GM12878 (cell line): ENCODE measurements at regions not wholly inside any gene's neighbourhood (a gene's known extent, or its start where the extent isn't known, plus 50 kb on each side); places are given as distances from the start of the nearest gene placed in this dataset.

Source experiments
- ATAC-seq: fragments of 200-7000 bp; cut with Tn5 transposase; 3 replicates; pipeline ENCODE4 v1.9.1; 2020; ENCODE audit warnings: mild to moderate bottlenecking, moderate library complexity
- BruUV-seq: library from RNA; stranded (reverse); fragments of 400-500 nt; replicated peaks from 2 replicates; lab custom pipeline; 2021; lab: Mats Ljungman, UMichigan
- CTCF ChIA-PET: fragments of 300-600 bp; sonication (Branson Sonifier 250); formaldehyde crosslinking; extraction: SDS; loops from one replicate; lab custom pipeline; 2021; ENCODE audit warnings: inconsistent platforms; lab: Yijun Ruan, JAX
- POLR2A ChIA-PET: fragments of 350-600 bp; formaldehyde crosslinking; extraction: SDS; loops from one replicate; lab custom pipeline; 2021; ENCODE audit warnings: inconsistent platforms; lab: Charles Lee
- RAD21 ChIA-PET: fragments of 300-600 bp; sonication (Branson Sonifier 250); formaldehyde crosslinking; loops from one replicate; lab custom pipeline; 2023; ENCODE audit warnings: antibody characterized with exemption; ENCODE audit not compliant: unreplicated experiment; lab: Charles Lee
- SMC1A ChIA-PET: fragments of 300-600 bp; sonication (Branson Sonifier 250); formaldehyde crosslinking; loops from one replicate; lab custom pipeline; 2023; ENCODE audit not compliant: unreplicated experiment, uncharacterized antibody; lab: Charles Lee
- DNase-seq: peaks from one replicate; pipeline ENCODE4 v3.0.0-alpha.2; 2011; ENCODE audit warnings: low read depth, low spot score
- FAIRE-seq: peaks from 3 replicates; lab custom pipeline; 2011; peaks lifted over from hg19 to GRCh38; lab: Jason Lieb, UNC
- H2AFZ ChIP-seq: 2 replicates; pipeline ENCODE4 v1.6.0; 2011; ENCODE audit warnings: low read depth, low read length, control low read depth; ENCODE audit not compliant: control insufficient read depth
- H3K27ac ChIP-seq: 2 replicates; pipeline ENCODE4 v1.5.1; 2011; ENCODE audit warnings: control low read depth; ENCODE audit not compliant: control insufficient read depth, insufficient read depth
- H3K27me3 ChIP-seq, 2 experiments: replicated peaks in 1 of 2; 2 replicates each; pipeline versions ENCODE4 v1.6.0 to v1.6.1; 2011; ENCODE audit warnings: low read length in 1 of 2; ENCODE audit not compliant: control insufficient read depth in 2 of 2, insufficient read depth in 2 of 2
- H3K36me3 ChIP-seq, 2 experiments: 2 replicates each; pipeline ENCODE4 v1.5.1; 2011; ENCODE audit warnings: low read length in 1 of 2; ENCODE audit not compliant: control insufficient read depth in 2 of 2, insufficient read depth in 2 of 2
- H3K4me1 ChIP-seq: 2 replicates; pipeline ENCODE4 v1.6.1; 2011; ENCODE audit warnings: mild to moderate bottlenecking, low read length, moderate library complexity, mixed read lengths; ENCODE audit not compliant: control insufficient read depth, insufficient read depth
- H3K4me2 ChIP-seq: 2 replicates; pipeline ENCODE4 v1.6.0; 2011; ENCODE audit warnings: control low read depth; ENCODE audit not compliant: control insufficient read depth, insufficient read depth
- H3K4me3 ChIP-seq: fragments of 200-600 bp; sonication (generic); 2 replicates; pipeline ENCODE4 v1.5.1; 2016
- H3K79me2 ChIP-seq: 2 replicates; pipeline ENCODE4 v1.6.0; 2011; ENCODE audit warnings: low read length; ENCODE audit not compliant: control insufficient read depth, insufficient read depth
- H3K9ac ChIP-seq: 2 replicates; pipeline ENCODE4 v1.8.0; 2011; ENCODE audit warnings: low read length, control low read depth, mixed read lengths; ENCODE audit not compliant: control insufficient read depth, insufficient read depth
- H3K9me3 ChIP-seq: replicated peaks from 3 replicates; pipeline ENCODE4 v1.5.1; 2011; ENCODE audit warnings: mild to moderate bottlenecking, low read length; ENCODE audit not compliant: control insufficient read depth, insufficient read depth
- H4K20me1 ChIP-seq: 2 replicates; pipeline ENCODE4 v1.6.0; 2011; ENCODE audit not compliant: control insufficient read depth, insufficient read depth
- BRCA1 ChIP-seq: IDR thresholded peaks from 2 replicates; pipeline ENCODE4 v1.6.1; 2011; ENCODE audit warnings: low read depth, low read length, improper control_type of control experiment
- CHD4 ChIP-seq: fragments of 200-600 bp; sonication (generic); IDR thresholded peaks from 2 replicates; pipeline ENCODE4 v1.6.1; 2016; ENCODE audit warnings: mild to moderate bottlenecking
- ETV6 ChIP-seq, 2 experiments: fragments of 450-650 bp in 1 of 2; IDR thresholded peaks in 1 of 2; conservative IDR thresholded peaks in 1 of 2; 2 replicates each; pipeline ENCODE4 v1.6.1; 2014; ENCODE audit warnings: antibody characterized with exemption in 1 of 2, borderline replicate concordance in 1 of 2, low read depth in 1 of 2, mild to moderate bottlenecking in 1 of 2, moderate library complexity in 1 of 2
- HDGF ChIP-seq: fragments of 450-650 bp; IDR thresholded peaks from 2 replicates; pipeline ENCODE4 v1.6.1; 2016; ENCODE audit warnings: antibody characterized with exemption
- IKZF1 ChIP-seq: fragments of 450-650 bp; conservative IDR thresholded peaks from 2 replicates; pipeline ENCODE4 v1.6.1; 2017; ENCODE audit warnings: antibody characterized with exemption, mild to moderate bottlenecking
- IRF4 ChIP-seq: IDR thresholded peaks from 2 replicates; pipeline ENCODE4 v1.6.1; 2011; ENCODE audit warnings: low read depth, low read length
- JUND ChIP-seq: IDR thresholded peaks from 2 replicates; pipeline ENCODE4 v1.6.1; 2012; ENCODE audit warnings: low read depth, mild to moderate bottlenecking, low read length, improper control_type of control experiment, moderate library complexity
- LARP7 ChIP-seq: fragments of 450-650 bp; IDR thresholded peaks from 2 replicates; pipeline ENCODE4 v1.6.1; 2017; ENCODE audit warnings: mild to moderate bottlenecking
- MLLT1 ChIP-seq: fragments of 450-650 bp; IDR thresholded peaks from 2 replicates; pipeline ENCODE4 v1.6.1; 2016; ENCODE audit warnings: mild to moderate bottlenecking
- NBN ChIP-seq: fragments of 450-650 bp; IDR thresholded peaks from 2 replicates; pipeline ENCODE4 v1.6.1; 2016
- PKNOX1 ChIP-seq: fragments of 450-650 bp; IDR thresholded peaks from 2 replicates; pipeline ENCODE4 v1.6.1; 2016; ENCODE audit warnings: mild to moderate bottlenecking
- POU2F2 ChIP-seq: IDR thresholded peaks from 3 replicates; pipeline ENCODE4 v1.6.1; 2011; ENCODE audit warnings: low read depth, mild to moderate bottlenecking, low read length, borderline replicate concordance
- SMC3 ChIP-seq: IDR thresholded peaks from 2 replicates; pipeline ENCODE4 v1.6.1; 2011; ENCODE audit warnings: low read length, improper control_type of control experiment, borderline replicate concordance
- TAF1 ChIP-seq: IDR thresholded peaks from 2 replicates; pipeline ENCODE4 v1.6.1; 2011; ENCODE audit warnings: mild to moderate bottlenecking, low read depth, low read length, borderline replicate concordance
- TCF7 ChIP-seq: IDR thresholded peaks from 2 replicates; pipeline ENCODE4 v1.6.1; 2014; ENCODE audit warnings: antibody characterized with exemption, borderline replicate concordance
- WGBS: methylation state at CpG from one replicate; pipeline ENCODE4 v1.1.6; 2016; ENCODE audit warnings: low lambda C conversion rate; ENCODE audit not compliant: insufficient replicate concordance, insufficient coverage; ENCODE audit errors: missing lambda C conversion rate; 5-methylcytosine and 5-hydroxymethylcytosine counted together
- in situ Hi-C: fragments of 300-500 bp; cut with MboI; formaldehyde crosslinking; loops from 9 replicates; pipeline ENCODE4 v1.14.3; 2018; ENCODE audit warnings: mixed read lengths
- intact Hi-C: fragments of 100-400 bp; cut with micrococcal nuclease; formaldehyde crosslinking; loops from one replicate; pipeline ENCODE4 v1.14.2; 2022; ENCODE audit not compliant: unreplicated experiment
- TF ChIP-seq, protein P1 (sequence below), 3 experiments: IDR thresholded peaks in 2 of 3; conservative IDR thresholded peaks in 1 of 3; 2 replicates each; pipeline ENCODE4 v1.5.1; 2011; ENCODE audit warnings: low read depth in 3 of 3, low read length in 3 of 3, mild to moderate bottlenecking in 3 of 3, control low read depth in 2 of 3, moderate library complexity in 2 of 3, inconsistent platforms in 1 of 3, mixed read lengths in 1 of 3; ENCODE audit not compliant: control insufficient read depth in 2 of 3, insufficient read depth in 1 of 3; ENCODE audit errors: extremely low read depth in 1 of 3

DNA sequence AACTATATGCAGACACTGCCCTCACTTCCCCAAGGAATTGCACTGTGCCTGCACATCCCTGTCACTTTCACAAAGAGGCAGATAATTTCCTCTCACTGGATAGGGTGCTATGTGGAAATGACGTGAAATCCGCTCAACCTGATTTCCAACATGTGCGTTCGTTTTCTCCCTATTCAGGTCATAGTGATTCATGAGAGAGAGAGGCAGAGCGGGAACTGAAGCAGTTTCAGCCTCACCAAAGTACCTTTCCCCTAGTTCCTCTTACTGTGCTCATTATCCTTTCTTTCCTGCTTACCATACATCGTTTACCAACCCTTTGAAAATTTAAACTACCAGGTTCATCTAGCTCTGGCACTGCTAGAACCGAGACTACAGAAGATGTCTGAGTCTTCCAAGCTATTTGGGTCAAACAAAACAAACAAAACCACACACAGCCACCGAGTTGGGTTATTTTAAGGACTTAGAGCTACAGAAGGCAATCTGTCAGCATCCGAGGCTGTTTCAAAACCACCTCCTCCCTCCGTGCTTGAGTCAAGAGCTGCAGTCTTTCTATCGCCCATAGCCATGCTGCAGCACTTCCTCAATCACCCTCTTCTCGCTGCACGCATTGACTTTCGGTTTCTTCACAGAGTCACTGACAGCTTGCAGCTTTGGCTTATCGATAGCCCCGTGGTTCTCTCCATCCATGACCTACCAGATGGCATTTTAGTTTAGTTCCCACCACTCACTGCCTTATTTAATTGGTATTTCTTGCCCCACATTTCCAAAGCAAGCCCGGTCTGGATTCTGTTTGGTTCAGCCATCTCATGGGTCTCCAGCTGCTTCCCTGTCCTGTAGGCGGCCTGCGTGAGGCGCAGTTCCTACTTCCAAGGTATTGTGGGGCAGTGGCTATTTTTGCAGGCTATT, 1395.8 kb downstream of the EFNB2 start:
- no peaks in the 10 kb centered on the region for H4K20me1 ChIP-seq
- H3K4me3 ChIP-seq: peak overlapping the region; percentile 60
- under 1% methylated on average over 20 of the region's 20 CpGs for WGBS
- H3K36me3 ChIP-seq: no peaks in the 10 kb centered on the region
- ChIA-PET SMC1A (interaction anchor here (0.6 to 1.4 kb wide), 8 partner anchors 9 to 1448 kb away, joined by 3 to 4 read pairs (median 3); no protein-coding TSS in a partner anchor), RAD21 (interaction anchor here (0.6 to 1.3 kb wide), 3 partner anchors 16 to 155 kb away, joined by 3 to 4 read pairs (median 3); no protein-coding TSS in a partner anchor), CTCF (interaction anchor here (0.7 to 1.9 kb wide), 4 partner anchors 9 to 1397 kb away, joined by 3 to 5 read pairs (median 4); no protein-coding TSS in a partner anchor), POLR2A (no interaction called here)
- H3K4me2 ChIP-seq: peak overlapping the region; percentile 86
- no TSS peak for BruUV-seq
- peak overlapping the region; percentile 92 for H3K27ac ChIP-seq
- peaks cover 10% of the 10 kb centered on the region; the same call in 1 of the 2 replicates for H3K4me1 ChIP-seq
- intact Hi-C loops (loop anchor here (5.0 kb wide), 1 partner anchor 162 kb away; no protein-coding TSS in a partner anchor), in situ Hi-C loops (no loop called here)
- peak; percentile 98 for ATAC-seq
- peak; percentile 86 for FAIRE-seq
- H3K27me3 ChIP-seq: no peaks in the 10 kb centered on the region
- peak overlapping the region; percentile 68 for H3K9ac ChIP-seq
- no peaks in the 10 kb centered on the region for H3K9me3 ChIP-seq
- H3K79me2 ChIP-seq: no peaks in the 10 kb centered on the region
- peak overlapping the region; percentile 91 for H2AFZ ChIP-seq
- DNase-seq: peak; percentile 87
- TF ChIP-seq CHD4 (no peak), LARP7 (no peak), TCF7 (no peak), TAF1 (peak; percentile 81), NBN (peak; percentile 64; the same call in 1 of the 2 replicates), PKNOX1 (peak; percentile 59), ETV6 (conservative IDR thresholded peaks at IDR 0.05 in 1 of 2, IDR thresholded peaks at IDR 0.05 in 1 of 2; ENCODE audit: borderline replicate concordance in 1 of 2, low read depth in 1 of 2) (peak in 1 of 2 experiments; percentile 66; a peak in 2 of 4 replicates), JUND (no peak), HDGF (no peak), IRF4 (peak; percentile 80), MLLT1 (0 out of 2 replicates have a peak, but pooled peaks have one; percentile 20), BRCA1 (no peak), IKZF1 (peak; percentile 67), SMC3 (peak; percentile 23; the same call in 1 of the 2 replicates), POU2F2 (peak; percentile 76; the same call in 1 of the 3 replicates)
- TF ChIP-seq, protein P1, sequence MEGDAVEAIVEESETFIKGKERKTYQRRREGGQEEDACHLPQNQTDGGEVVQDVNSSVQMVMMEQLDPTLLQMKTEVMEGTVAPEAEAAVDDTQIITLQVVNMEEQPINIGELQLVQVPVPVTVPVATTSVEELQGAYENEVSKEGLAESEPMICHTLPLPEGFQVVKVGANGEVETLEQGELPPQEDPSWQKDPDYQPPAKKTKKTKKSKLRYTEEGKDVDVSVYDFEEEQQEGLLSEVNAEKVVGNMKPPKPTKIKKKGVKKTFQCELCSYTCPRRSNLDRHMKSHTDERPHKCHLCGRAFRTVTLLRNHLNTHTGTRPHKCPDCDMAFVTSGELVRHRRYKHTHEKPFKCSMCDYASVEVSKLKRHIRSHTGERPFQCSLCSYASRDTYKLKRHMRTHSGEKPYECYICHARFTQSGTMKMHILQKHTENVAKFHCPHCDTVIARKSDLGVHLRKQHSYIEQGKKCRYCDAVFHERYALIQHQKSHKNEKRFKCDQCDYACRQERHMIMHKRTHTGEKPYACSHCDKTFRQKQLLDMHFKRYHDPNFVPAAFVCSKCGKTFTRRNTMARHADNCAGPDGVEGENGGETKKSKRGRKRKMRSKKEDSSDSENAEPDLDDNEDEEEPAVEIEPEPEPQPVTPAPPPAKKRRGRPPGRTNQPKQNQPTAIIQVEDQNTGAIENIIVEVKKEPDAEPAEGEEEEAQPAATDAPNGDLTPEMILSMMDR (IDR thresholded peaks at IDR 0.05 in 2 of 3, conservative IDR thresholded peaks at IDR 0.05 in 1 of 3; ENCODE audit: control insufficient read depth in 2 of 3, extremely low read depth in 1 of 3, insufficient read depth in 1 of 3, low read depth in 3 of 3, low read length in 3 of 3): peak; percentile 31 to 52 (median 50)
